NOMO-1 treated with DMSO at 0.1 percent for 48 hours (cell line): ENCODE measurements at regions not wholly inside any gene's neighbourhood (a gene's known extent, or its start where the extent isn't known, plus 50 kb on each side); places are given as distances from the start of the nearest gene placed in this dataset.

Experiments
- DNase-seq: peaks from one replicate; lab custom pipeline; 2025; ENCODE audit not compliant: unreplicated experiment; lab: John Stamatoyannopoulos, UW

DNA sequence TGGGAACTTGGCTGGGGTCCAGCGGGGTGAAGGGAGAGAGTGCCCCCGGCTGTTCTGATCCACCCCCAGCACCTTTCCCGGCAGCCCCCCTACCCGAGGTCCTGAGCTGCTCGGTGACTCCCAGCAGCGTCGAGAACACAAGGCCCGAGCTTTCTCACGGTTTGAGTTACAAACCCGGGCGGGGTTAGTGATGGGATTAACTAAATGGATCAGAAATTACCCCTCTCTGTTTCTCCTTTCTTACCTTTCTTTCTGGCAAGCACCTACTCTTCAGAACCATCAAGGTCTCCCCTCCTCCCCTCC is 139.4 kb upstream of the GPC1 start:
- DNase-seq = no peak

DNA sequence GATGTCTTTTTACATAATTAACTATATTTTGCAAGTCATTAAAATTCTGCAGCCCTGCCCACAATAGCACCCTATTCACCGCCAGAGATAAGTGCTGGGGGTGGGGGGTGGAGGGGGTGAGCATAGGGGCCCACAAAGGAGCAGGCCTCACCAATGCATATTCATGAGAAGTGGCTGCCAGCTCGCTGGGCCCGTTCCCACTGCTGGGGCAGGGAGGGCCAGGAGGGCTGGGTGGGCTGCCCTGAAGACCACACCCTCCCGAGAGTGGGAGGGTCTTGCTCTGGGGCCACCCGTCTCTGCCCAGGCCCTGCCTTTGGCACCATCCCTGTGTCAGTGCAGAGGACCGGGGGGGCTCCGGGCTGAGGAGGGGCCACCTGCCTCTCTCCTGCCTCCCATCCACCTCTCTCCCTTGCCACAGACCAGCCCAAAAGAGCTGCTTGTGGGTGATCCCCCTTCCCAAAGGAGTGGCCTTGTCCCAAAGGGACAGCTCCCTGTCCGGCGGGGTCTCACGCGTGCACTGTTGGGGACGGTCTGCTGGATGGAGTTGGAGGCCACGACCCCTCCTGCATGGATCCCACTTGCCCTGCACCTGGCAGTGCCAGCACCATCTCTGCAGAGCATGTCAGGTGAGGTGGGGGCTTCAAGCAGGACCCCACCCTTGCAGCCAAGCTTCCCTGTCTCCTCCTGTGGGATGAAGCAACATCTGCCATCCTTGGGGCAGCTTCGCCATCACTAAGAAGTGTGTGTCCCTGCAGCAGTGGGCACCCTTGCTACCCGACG is 138.8 kb upstream of the GPC1 start:
- no peak for DNase-seq

DNA sequence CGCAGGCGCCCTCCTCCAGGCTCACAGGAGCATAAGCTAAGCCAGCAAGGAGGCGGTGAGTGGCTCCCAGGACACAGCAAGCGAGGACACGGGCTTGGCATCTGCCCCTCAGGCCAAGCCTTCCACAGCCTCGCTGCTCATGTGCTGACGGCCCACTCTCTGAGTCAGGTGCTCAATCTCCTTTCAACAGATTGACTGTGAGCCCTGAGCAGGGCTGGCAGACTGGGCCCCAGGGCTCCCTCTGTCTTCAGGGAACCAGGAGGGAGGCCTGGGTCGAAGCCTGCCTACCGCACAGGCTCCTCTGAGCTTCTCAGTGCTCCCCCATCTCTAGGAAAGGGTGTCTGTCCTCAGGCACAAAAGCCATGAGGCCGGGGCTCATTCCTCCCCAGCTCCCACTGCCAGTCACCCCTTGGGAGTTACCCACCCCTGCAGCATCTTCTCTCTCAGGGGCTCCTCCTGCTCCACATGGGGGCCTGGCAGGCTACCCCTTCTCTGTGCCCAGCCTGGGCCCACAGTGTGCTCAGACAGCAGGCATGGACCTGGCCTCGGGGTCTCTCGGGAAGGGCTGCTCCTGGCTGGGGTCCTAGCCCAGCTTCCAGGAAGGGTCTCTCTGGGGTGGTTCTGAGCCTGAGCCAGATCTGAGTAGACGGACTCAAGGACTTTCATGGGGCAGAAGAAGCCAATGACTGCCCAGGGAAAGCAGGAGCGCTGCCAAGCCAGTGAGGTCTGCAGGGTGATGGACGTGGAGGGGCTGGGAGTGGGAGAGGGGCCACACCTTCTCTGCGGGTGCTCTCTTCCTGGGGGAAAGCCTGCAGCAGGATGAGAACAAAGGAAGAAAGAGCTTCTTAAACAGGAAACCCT is 138.0 kb upstream of the GPC1 start:
- no peak for DNase-seq

DNA sequence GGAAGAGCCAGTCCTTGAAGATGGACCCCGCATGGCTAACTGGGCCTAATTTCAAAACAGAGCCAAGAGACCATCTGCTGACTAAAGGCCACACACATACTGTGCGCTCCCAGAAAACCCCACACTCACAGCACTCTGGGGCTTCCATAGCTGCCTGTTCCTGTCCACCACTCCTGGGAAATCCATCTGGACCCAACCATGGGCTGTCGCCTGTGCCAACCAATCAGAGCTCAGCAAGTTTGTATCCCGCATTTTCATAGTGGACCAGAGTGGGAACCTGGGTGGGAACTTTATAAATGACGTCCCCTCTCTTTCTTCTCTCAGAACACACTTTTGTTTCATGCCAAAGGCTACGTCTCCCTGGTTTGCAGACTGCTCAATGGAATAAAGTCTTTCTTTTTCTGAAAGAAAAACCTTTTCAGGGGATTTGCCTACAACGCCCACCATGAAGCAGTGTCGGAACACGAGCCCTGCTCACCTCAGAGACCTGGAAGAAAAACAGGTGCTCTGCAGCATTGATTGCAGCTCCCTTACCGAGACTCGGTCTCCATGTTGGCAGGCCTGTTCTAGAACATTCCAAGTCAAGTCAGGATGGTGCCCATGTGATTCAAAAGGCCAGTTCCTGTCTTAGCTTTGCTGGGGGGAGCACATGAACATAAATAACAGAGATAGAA is 137.2 kb upstream of the GPC1 start:
- DNase-seq = no peak

DNA sequence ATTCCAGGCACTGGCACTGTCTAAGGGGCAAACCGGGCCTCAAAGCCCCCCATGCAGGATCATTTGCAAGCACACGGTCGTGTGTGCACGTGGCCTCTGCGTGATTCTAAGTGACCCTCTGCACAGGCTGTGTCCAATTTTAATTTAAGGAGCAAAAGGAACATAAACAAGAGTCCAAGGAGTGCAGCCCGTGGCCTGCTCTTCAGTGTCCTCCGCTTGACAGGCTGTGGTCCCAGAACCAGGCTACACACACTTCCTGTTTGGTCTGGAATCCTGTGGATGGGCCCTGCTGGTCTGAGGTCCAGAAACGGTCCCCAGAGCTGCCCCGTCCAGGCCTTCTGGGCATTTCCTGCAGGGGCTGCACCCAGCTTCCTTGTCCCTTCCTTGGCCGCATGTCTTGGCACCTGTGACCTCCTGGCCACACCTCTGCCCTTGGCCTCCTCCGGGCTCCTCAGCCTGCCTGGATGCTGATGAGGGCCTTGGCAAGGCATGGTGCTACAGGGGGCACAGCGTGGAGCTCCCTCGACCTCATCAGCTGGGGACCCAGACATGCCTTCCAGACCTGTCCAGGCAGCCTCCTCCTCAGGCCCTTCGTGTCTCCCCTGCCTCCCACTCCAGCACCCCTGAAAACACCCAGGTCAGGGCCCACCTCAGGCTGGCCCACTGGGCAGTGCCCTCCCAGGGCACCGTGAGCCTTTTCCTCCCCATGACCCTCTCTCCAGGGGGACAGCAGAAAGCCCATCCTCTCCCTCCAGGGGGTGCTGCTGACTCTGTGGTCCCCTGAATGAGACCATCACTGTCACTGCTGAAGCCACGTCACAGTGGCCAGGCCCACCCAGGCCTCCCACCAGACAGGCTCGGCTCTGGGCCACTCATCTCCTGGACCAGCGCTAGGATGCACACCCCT is 136.4 kb upstream of the GPC1 start:
- no peak for DNase-seq

DNA sequence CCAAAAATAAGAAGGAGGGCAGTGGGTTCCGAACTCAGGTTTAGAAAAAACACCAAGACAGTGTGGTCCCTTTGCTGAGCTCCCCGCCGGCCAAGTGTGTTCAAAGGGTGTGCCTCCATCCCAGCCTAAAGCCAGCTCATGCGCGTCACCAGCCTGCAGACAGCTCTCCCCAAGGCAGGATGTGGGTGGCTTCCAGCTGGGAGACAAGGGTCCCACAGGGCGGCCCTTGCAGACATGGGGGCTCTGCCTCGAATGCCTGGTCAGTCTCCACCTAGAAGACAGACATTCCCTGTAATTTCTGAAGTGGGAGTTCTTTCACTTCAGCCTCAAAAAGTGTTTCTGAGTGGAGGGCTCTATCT is 135.8 kb upstream of the GPC1 start:
- DNase-seq = no peak

DNA sequence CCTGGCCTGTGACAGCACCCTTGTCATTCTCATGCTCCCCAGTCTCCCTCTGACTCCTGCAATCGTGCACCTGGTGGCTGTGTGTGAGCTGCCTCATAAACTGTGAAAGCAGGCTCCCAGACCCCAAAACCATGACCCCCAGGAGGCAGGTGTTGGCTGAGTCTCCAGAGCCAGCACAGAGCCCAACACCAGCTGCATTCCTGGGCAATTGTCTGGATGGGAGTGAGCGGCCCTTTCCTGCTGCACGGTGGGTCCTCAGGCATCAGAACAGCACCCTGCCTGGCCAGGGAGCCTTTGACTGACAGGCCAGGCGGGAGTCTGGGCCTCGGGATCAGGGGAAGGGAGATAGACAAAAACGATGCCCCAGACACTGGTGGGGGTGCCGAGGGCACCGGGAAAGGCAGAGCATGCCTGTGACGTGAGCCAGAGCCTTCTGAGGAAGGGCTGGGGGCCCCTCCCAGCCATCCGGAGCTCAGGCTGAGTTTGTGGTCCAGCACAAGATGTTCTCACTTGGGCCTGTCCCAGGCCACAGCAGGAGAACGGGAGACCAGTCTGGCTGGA is 135.1 kb upstream of the GPC1 start:
- no peak for DNase-seq

DNA sequence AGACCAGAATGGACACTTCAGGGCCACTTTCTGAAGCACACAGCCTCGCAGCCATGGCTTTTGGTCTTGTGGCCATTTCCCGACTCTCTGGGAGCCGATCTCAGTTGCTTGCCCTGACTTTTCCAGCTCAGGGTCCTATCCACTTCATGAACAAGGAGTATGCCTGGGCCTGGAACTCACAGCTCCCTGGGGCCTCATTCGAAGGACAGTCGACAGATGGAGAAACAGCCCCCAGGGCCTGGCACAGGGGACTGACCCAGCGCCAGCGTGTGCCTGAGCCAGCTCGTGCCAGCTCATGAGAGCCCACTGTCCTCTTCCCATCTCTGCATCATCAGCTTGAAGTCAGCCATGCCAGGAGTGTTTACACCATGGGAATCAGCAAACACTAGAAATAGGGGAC is 134.6 kb upstream of the GPC1 start:
- DNase-seq = no peak

DNA sequence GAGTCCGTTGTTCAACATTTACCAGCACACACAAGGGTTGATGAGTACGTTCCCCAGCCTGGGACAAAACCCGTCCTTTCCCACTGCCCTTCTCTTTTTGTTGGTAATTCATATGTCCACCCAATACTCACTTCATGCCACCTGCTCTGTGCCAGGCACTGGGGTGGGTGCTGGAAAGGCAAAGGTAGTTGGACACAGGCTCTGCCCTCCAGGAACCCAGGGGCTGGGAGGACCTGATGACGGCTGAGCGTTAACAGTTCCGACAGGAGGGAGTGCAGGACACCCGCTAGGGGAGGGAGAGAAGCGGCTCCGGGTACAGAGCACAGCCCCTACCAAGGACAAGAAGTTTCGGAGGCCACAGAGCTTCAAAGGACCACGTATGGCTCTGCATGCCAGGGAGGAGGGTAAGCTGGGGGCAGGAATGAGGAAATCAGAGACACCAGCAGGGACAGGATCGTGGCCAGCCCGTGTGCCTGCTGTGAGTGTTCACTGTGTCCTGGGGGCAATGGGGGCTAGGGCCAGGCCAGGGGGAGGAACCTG is 134.1 kb upstream of the GPC1 start:
- no peak for DNase-seq

DNA sequence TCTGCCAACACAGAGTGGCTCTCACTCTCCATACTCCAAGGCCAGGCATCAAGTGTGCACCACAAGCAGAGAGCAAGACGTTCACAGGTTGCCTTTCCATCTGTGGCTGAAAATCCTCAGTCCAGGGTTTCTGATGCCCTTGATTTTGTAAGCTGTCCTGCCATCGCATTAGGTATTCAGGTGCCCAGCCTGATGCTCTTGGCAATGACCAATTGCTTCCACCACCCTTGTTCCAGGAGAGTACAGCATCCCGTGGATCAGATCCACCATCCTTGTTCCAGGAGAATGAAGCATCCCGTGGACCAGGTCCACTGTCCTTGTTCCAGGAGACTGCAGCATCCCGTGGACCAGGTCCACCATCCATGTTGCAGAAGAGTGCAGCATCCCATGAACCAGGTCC is 133.4 kb upstream of the GPC1 start:
- no peak for DNase-seq

DNA sequence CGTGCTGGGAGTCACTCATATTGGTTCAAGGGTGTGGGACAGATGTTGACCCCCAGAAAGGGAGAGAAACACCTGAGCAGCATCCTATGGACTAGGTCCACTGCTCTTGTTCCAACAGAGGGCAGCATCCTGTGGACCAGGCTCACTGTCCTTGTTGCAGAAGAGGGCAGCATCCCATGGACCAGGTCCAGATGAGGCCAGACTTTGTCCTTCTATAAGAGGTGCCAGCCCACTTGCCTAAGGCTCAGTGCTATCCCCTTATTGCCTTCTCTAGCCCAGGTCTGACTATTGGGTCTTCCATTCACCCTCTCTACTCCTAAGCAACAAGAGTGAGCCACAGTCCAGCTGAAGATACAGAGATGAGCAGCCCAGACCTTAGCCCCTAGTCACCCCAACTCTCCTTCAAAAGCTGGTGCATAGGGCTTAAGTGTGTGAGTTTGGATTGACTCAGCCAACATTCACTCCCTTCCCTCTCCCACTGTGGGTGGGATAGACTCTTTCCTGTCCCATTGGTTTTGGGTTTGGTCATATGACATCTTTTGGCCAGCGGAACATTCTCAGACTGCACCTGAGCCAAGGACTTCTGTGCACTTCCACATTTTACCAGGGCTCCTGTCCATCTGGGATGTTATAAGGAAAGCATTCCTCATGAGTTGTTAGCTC is 132.4 kb upstream of the GPC1 start:
- no peak for DNase-seq

DNA sequence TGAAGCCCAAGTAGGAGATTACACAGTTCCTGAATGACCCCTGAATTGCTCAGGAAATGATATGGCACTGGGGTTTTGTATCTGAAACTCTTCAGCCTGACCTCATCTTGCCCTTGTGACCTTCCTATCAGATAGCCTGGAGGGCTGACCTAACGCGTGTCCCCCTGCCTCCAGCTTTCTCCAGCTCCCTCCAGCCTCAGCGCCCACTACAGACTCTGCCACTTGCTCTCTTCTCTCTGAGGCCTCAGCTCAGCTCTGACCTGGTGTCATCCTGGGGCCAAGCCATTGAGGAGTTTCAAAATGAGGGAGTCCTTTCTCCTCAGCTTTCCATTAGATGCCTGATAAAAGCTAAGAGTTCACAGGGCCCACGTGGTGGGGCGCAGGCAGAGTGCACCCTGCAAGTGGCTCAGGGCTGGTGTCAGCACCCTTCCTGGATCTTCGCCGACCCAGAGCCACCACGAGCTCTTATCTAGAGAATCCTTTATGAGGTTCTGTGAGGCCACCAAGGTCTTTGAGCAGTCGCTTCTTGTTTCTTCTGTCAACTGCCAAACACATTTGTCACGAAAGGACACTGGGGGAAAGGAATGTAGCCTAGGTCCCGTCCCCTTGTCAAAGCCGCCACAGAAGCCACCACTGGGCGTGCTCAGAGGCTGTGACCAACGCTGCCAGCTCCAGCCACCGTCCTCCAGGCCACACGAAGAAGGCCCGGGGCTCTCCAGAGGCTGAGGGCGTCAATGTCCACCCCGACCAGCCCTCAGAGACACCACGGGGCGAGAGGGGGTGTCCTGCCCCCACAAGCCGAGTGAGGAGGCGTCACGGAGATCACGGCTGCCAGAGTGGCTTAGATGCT is 131.3 kb upstream of the GPC1 start:
- no peak for DNase-seq

DNA sequence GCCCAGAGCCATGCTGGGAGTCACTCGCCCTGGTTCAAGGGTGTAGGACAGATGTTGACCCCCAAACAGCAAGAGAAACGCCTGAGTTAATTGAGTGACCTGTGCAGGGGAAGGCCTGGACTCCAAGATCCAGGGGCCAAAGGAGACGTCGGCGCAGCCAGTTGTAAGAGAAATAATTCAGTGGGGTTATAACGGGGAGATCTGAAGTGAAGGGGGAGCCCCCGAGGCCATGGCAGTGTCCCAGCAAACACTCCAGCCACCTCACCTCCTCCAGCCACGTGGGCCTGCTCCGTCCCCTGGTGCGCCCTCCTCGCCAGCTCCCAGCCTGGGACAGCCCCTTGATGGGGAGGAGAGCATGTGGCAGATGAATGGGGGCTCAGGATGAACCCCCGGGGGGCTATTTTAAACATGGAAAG is 130.7 kb upstream of the GPC1 start:
- DNase-seq = no peak

DNA sequence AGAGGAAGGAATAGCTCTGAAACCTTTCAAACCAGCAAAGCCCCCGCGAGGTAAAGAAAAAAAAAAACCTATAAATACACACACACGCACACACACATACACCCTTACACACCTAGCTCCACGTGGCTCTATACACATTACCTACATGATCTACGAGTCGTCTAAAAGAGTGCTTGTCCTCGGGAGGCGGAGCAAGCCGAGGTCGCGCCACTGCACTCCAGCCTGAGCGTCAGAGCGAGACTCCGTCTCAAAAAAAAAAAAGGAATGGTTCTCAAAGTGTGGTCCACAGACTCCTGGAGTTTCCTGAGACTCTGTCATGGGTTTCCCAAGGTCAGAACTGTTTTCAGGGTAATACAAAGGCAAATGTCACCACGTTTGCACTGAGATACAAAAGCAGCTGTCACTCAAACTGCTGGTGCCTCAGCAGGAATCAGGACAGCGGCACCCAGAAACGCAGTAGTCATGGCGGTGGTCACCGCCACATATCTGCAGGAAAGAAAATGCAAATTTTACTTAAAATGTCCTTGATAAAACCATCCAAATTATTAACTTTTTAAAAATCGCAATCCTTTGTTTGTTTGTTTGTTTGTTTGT is 130.0 kb upstream of the GPC1 start:
- no peak for DNase-seq

DNA sequence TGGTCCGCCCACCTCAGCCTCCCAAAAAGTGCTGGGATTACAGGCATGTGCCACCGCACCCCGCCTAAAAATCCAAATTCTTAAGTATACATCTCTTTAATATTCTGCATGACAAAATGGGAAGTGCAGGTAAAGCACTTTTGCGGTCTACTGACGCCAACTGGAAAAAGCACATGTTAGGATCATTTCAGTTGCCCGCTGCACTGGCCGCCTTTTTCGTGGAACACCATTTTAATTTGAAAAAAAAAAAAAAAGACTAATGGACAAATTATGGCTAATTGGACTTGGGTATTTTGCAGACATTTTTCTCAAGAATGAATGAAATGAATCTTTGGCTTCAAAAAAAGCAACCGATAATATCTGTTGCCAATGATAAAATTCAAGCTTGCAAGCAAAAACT is 129.3 kb upstream of the GPC1 start:
- DNase-seq = no peak

DNA sequence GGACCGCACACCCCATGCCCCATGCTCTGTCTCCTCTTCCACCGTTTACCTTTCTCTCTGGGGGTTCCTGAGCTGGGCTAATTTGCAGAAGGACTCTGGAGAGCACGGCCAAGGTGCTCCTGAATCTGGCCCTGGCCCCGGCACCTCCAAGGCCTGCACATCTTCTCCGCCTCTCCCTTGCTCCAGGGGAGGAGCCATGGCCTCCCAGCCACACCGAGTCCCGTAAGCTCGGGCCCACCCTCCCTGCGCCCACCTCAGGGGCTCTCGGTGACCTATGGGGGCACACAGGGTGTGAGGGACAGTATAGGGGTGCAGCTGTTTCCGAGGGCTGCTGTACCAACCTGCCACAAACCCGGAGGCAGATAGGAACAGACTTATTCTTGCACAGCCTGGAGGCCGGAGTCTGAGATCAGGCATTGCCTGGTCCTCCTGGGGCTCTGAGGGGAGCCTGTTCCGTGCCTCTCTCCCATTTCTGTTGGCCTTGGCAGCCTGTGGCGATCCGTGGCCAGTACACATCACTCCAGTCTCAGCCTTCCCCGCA is 127.3 kb upstream of the GPC1 start:
- DNase-seq = no peak

DNA sequence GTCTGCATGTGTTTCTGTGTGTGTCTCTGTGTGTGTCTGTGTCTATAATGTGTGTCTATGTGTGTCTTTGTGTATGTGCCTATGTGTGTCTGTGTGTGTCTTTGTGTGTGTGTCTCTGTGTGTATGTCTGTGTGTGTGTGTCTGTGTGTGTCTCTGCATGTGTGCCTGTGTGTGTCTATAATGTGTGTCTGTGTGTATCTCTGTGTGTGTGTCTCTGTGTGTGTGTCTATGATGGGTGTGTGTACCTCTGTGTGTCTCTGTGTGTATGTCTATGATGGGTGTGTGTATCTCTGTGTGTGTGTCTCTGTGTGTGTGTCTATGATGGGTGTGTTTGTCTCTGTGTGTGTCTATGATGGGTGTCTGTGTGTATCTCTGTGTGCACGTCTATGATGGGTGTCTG is 126.2 kb upstream of the GPC1 start:
- no peak for DNase-seq

DNA sequence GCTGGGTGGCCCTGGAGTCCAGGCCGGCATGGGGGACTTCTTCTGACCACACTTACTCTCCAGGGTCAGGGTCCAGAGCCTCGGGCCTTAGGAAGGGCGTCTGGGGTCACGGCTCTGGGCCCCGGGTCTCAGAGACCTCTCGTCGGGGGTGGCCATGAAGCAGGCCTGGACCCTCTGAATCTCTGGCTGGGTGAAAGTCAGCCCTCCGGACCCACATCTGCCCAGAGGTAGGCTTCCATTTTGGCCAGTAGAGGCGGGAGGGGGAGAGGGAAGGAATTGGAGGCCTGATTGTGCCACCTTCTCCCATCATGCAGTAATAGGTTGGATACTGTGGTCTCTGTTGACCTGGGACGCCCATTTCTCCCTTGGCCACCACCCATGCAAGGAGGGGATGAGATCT is 125.3 kb upstream of the GPC1 start:
- DNase-seq = no peak
